GM19328 (cell line): ENCODE measurements at regions not wholly inside any gene's neighbourhood (a gene's known extent, or its start where the extent isn't known, plus 50 kb on each side); places are given as distances from the start of the nearest gene placed in this dataset.
"Not testable (repeated sequence)": the region's sequence is repeated elsewhere in the genome, so short reads cannot be mapped to it uniquely, and the experiment has no call there.

ENCODE experiments used
- ATAC-seq: cut with Tn5 transposase; IDR thresholded peaks from one replicate; pipeline ENCODE4 v1.9.1; 2021; ENCODE audit warnings: mild to moderate bottlenecking, moderate library complexity; ENCODE audit not compliant: unreplicated experiment

DNA sequence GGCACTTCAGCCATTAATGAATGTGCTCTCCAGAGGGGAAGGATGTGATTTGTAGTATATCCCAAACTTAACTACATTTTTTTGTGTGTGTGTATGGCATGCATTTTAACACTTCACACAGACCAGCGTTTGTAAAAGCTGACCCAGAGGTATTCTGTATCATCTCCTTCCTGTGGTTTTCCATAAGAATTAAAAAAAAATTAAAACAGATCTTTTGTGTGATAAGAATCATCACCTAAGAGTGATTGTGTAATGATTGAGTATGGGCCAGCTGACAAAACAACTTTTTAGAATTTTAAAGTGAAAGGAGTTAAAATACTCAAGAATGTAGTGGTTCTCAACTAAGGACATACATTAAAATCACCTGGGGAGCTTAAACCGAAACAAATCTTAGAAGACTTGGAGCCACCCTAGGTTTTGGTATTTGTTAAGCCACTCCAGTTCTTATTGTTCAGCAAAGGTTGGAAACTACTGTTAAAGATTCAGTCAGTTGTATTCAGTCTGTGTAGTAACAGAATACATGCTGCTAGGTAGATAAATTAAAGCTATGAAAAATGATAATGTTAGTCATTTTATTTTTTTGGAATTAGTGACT is 120.1 kb downstream of the HAUS1 start:
- ATAC-seq: no peak

DNA sequence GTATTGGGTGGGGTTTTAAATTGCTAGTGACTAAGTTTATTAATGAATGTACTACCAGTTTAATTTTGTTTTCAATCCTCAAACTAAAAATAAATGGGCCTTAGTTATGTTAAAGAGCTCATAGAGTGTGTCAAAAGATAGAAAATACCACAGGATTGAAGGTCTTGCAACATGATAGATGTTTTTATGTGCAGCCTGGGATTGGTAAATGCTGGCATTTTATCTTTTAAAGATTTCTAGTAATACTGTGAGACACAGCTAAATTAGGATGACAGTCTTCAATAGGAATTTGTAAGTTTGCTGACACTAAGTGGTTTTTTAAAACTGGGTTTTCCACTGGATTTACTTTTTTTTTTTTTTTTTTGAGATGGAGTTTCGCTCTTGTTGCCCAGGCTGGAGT is 122.3 kb downstream of the HAUS1 start:
- ATAC-seq: no peak

DNA sequence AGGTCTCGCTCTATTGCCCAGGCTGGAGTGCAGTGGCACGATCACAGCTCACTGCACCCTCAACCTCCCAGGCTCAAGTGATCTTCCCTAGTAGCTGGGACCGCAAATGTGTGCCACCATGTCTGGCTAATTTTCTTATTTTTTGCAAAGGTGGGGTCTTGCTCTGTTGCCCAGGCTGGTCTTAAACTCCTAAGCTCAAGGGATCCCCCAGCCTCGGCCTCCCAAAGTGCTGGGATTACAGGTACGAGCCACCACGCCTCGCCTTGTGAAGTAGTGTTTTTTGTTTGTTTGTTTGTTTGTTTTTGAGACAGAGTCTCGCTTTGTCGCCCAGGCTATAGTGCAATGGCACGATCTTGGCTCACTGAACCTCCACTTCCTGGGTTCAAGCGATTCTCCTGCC is 125.5 kb downstream of the HAUS1 start:
- ATAC-seq: not testable (repeated sequence)

DNA sequence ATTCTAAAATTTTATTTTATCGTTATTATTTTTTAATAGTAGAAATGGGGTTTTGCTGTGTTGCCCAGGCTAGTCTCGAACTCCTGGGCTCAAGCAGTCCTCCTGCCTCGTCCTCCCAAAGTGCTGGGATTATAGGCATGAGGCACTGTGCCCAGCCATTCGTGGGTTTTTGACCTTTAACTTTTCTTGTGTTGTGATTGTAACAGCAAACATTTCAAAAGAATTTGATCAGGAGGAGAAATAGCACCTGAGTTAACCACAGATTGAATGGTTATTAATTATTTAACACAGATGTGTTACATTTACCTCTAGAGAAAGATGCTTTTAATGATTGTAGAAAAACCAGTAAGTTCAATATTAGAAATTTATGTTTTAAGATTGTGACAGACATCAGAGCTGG is 132.0 kb downstream of the HAUS1 start:
- no peak for ATAC-seq

DNA sequence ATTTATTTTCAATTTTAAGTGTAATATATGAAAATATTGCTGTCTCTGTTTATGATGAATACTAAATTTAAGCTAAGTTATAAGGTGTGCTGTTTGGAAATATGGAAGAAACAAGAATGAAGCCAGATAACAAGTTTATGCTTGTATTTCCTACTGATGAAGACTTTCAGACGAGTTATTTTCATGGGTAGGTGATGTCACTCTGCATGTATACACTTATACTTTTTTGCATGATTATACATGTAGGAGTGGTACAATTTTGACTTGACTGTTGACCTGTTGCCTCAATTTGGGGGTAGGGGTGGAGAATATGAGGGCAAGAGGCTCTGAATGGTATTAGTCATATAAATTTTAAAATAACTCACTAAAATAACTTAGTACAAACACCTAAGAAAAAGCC is 133.7 kb downstream of the HAUS1 start:
- no peak for ATAC-seq

DNA sequence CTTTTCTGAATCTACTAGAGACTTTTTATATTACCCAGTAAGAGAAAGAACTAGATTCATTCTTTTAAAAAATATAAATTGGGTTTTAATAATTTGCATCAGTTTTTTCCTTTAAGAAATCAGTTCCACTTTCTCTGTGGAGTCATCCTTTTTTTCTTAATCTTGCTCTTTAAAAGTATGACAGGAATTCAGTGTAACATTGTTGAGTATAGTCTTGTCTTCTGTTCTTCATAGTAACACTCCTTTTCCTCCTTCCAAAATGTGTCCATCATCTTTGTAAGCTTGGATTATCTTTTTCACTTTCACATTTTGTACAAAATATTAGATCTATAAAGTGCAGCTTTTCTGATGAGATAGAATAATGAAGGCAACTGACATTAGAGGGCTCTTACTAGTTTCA is 135.4 kb downstream of the HAUS1 start:
- ATAC-seq: no peak

DNA sequence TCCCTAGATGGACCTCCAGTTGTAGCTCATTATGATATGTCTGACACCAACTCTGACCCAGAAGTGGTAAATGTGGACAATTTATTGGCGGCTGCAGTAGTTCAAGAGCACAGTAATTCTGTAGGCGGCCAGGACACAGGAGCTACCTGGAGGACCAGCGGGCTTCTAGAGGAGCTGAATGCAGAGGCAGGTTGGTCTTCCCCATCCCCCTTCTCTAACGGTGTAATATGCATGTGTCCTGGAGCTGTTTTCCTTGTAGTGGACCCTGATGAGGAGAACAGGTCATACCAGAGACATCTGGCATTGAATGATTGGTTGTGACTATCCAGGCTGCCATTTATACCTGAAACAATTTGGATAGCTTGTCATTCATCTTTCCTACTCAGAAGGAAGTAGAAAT is 135.8 kb downstream of the HAUS1 start:
- no peak for ATAC-seq

DNA sequence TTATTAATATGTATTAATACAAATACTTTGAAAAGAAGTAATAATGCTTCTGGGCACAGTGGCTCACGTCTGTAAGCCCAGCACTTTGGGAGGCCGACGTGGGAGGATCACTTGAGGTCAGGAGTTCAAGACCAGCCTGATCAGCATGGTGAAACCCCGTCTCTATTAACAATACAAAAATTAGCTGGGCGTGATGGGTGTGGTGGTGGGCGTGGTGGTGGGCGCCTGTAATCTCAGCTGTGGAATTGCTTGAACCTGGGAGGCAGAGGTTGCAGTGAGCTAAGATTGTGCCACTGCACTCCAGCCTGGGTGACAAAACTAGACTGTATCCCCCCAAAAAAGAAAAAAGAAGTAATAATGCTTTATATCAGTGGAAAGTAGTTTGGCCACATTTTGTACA is 137.2 kb downstream of the HAUS1 start:
- not testable (repeated sequence) for ATAC-seq

DNA sequence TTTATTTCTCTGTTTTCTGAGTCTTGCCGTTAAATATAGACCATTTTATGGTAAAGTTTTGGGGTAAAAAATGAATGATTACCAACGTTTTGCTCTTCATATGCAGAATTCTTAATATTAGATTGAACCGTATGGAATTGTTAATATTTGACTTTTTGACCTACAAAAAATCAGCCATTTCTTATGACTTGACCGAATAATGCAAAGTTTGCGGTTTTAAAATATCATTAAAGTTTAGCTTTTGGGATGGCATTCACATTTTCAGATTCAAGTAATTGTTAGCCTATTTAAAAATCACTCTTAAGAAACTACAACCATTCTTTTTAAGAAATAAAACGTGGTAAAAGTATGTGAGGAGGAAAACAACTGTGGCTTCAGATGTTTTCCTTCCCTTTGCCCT is 138.0 kb downstream of the HAUS1 start:
- no peak for ATAC-seq

DNA sequence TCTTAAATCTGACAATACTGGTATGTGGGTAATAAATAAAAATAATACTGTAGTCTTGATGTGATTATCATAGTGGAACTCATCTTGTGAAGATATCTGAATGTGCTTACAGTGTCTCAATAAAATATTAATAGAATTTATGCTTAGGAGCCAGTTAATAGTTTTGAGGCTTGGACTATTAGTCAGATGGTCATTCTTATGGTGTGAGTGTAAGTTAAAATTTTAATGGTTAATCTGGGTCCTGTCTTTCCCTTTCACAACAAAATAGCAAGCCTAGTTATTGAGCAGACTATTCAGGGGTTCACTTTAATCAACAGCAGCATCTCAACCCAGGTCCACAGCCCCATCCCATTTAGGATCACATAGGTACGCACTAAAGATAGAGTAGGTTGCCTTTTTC is 138.9 kb downstream of the HAUS1 start:
- no peak for ATAC-seq

DNA sequence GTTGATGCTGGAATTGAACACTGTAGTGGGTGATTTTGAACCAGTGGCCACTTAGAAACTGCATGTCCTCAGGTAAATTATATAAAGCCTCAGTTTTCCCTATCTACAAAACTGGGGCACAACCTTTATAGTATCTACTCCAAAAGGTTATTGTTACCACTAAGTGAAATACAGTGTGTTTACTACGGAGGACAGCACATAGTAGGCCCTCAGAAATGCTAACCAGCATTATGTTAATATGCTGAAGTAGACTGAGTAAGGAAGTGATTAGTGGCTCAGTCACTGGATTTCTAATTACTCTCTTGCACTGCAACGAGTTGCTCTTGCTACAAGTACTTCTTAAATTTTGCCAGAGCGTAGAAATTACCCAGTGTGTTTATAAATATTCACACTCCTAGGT is 139.5 kb downstream of the HAUS1 start:
- ATAC-seq: no peak

DNA sequence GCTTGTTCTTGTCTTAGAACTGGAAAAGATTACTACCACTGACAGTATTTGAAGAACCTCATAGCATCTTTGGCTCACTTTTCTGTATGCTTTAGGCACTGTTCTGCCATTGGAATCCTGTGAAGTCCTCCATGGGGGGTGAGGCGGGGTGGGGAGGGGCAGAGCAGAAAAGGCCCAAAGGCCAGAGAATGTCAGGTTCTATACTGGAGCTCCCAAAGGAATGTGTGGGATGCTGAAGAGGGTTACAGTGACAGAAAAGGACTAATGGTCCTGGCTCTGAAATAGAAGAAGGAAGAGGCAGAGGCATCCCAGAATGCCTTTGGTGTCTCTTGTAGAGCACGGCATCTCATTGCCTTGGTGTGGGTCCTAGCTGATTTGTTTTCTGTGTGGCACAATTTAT is 141.9 kb downstream of the HAUS1 start:
- ATAC-seq: no peak

DNA sequence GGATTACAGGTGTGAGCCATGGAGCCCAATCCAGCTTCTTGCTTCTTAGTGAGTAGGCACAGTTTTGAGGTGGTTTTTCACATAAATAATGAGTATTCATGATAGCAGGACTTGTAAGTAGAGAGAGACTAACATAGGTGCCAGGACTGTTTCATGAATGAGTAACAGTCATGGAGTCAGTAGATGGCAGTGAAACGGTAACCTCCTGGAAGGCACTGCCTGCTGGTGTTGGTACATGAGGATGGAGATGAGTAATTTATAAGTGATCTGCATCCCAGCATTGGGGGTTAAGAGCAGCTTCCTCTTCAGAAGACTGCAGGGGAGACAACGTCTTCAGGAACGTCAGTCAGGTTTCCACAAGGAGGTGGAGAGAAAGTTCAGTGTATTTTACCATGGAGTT is 143.8 kb downstream of the HAUS1 start:
- ATAC-seq: no peak

DNA sequence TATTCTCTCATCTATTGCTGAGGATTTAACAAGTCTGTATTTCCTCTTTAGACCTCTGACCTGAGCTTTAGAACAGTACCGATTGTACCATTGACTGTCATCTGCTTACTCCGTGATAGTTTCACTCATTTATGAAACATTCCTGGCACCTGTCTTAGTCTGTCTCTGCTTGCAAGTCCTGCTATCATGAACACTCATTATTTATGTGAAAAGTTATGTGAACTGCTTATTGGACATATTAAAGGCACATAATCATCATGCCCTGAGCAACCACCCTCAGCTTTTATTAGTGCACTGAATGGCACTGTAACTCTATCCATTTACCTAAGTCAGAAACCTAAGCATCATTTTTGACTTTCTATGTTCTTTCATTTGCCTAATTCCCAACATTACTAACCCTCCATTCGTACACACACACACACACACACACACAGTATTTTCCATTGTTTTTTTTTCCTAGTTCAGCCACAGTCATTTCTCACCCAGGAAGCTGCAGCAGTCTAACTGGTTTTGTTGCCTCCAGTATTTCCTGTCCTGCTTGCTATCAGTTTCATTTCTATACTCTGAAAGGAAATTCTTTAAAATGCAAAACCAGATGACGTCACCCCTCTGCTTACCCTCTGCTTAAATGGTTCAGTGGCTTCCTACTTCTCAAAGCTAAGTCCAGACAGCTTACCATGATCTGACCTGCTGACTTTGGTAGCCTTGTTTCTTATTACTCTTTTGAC is 146.1 kb downstream of the HAUS1 start:
- peak; percentile 99 for ATAC-seq

DNA sequence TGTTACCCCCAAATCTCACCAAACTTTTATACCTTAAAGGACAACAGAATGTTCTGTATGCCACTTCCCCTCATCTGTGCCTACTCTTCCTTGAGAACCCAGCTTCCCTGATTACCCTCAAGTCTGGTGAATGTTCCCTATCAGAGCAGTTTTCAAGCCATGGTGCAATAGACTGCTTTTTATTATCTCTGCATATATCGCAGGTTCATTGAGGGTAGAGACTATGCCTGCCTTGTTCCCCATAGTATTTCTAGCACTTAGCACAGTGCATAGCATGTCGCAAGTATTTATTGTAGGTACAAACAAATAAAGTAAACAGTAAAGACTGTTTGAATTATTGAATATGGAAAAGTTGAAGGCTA is 146.6 kb downstream of the HAUS1 start:
- peak; percentile 33 for ATAC-seq

DNA sequence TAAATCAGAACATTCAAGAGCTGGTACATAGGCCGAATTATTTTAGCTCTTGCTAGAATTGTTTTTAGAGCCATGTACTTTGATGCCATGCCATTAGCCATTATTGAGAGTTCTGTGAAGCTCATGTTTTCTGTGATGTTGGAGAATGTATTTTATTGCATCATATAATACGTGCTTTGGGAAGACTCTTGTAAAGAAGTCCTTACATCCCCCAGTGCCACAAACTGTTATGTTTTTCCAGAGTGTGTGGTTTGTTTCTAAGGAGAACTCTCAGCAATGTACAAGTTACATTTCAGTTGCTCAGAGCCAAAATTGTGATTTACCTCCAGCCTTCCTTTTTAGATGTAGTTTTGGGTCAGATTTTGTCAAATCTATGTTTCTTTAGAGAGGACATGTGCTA is 148.6 kb downstream of the HAUS1 start:
- ATAC-seq: no peak

DNA sequence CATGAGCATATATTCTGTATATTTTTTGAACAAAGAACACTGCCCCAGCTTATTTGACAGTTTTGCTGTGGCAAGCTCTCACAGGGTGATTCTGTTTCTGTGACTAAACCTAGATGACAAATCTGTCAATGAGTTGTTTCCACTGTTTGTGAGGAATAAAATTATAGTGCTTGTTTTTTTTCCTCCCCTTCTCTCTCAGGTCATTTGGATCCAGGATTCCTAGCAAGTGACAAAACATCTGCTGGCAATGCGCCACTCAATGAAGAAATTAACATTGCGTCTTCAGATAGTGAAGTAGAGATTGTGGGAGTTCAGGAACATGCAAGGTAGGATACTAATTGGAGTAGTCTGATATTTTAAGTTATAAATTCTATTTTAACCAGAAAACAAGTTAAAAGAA is 149.3 kb downstream of the HAUS1 start:
- ATAC-seq: no peak

DNA sequence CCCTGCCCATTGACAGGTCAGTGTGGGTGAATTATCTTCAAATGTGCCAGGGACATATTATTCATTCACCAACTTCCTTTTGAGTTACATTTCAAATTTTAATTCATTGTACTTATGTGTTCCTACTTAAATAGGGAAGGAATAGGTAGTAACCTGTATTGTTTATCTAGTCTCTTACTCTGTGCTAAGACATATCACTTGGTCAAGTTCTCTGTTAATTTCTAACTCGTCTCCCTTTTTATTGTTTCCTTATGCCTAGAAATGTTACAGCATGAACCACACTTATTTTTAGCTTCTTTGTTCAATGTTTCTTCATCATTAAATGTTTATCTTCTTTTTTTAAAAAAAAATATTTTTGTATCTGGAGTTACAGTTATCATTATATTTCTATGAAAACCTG is 151.9 kb downstream of the HAUS1 start:
- ATAC-seq: no peak

DNA sequence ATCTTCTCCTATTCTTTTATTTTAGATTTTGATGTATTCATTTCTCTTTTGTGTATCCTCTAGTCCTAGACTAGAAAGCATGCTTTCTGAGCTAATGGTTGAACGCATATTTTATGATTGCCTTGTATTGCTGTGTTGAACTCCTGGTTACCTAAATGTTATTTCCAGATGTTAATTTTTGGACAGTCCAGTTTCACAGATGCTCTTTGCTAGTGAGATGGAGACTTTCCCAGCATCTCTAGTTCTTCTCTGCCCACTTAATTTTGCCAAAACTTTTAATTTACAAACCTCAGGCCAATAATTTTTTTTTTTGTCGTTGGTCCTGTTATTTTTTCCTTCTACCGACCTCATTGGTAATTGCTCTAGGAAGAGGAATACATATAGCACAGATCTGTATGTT is 153.2 kb downstream of the HAUS1 start:
- no peak for ATAC-seq

DNA sequence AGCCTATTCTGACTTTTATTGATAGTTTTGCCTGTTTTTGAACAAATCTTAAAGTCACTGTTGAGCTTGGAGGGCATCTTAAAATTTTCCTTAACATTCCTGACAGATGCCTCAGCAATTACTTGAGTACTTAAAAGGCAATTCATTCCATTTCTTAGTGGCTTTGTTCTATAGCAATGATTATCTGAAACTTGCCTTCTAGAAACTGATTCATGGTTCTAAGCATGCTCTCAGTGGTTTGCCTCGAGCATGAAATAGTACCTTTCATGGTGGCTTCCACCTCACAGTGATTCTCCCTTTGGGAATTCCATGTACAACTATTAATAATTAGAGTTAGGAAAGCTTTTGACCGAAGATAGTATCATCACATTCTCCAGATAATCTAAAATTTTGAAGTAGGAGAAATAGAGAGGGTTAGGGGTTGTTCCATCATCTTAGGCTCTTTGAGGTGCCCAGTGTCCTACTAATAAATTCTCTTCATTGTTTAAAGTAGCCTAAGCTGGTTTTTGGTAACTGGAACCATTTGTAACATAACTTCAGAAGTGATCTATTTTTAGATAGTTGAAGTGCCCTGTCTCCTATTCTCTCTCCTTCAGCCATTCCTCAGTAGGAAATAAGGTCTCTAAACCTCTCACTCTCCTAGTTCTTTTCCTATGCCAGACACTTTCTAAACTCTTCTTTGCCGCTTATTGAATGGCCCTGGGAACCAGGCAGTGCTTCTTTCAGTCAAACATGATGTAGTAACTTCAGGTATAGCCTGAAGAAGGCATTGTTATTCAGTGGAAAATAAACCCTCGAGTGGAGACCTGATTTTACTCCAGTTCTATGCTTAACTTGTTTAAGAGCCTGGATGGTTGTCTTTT is 156.1 kb downstream of the HAUS1 start:
- ATAC-seq: no peak

DNA sequence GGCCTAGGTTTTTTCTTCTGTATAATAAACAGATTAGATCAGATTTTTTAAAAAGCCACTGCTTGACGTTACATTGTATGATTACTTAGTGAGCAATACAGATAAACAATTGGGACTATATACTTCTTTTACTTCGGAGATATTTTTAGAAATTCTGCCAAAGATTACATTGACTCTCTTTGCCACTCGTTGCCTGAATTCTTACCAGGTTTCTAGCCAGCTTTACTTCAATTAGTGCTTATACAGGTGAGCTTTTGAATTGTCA is 156.6 kb downstream of the HAUS1 start:
- ATAC-seq: no peak

DNA sequence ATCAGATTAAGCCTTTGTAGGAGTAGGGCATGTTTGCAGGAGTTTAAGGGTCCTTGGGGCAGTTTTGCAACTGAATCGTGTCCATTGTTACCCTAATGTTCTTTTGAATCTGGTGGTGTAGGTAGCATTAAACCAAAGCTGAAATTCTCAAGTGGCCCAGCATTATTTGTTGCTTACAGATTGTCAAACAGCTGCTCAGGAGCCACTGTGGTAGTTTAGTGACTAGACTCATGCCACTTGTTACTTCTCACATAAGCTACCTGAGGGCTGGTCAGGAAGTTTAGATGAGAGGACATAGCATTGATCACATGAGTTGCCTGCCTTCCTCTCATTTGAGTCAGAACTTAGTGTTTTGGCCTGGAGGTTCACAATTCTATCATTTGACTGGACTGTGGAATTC is 157.6 kb downstream of the HAUS1 start:
- no peak for ATAC-seq
